ENCODE measurements at regions not wholly inside any gene's neighbourhood (a gene's known extent, or its start where the extent isn't known, plus 50 kb on each side); places are given as distances from the start of the nearest gene placed in this dataset.
"Not testable (repeated sequence)": the region's sequence is repeated elsewhere in the genome, so short reads cannot be mapped to it uniquely, and the experiment has no call there.

DNA sequence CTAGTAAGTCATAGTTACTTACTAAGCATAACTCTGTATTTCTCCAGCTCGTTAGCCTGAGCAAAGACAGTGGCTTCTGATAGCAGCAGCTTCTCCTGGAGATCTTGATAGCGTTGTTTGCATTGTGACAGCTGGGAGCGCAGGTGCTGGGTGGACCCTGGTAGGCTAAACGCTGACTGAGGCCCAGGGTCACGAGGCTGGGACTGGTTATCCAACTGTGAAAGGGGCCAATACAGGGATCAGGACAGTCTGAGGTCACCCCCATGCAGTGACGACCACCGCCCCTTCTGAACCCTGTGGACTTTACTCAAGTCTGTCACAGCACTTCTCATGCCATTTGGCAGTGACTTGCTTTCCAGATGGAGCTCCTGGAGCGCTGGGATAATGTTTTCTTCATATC, 104.4 kb downstream of the NBPF8 start:
- WGBS (ENCODE audit: insufficient coverage, low coverage, missing lambda C conversion rate), result no CpG with 5 or more reads among the region's 8 CpGs
- CTCF ChIA-PET (ENCODE audit: low intra/inter-chr PET ratio); H3K27me3 ChIP-seq (ENCODE audit: control insufficient read depth in 2 of 2, insufficient read depth in 2 of 2, low read length in 2 of 2); FAIRE-seq; H3K36me3 ChIP-seq (ENCODE audit: control insufficient read depth, insufficient read depth, low read length); in situ Hi-C loops (cut with MboI); H4K20me1 ChIP-seq (replicated peaks; ENCODE audit: control insufficient read depth, insufficient read depth, low read length); H3K4me1 ChIP-seq (replicated peaks in 1 of 2; ENCODE audit: control insufficient read depth in 2 of 2, insufficient read depth in 2 of 2, low read length in 2 of 2); POLR2A ChIA-PET; H3K9me1 ChIP-seq (ENCODE audit: control insufficient read depth, insufficient read depth, low read length); H3K9ac ChIP-seq (ENCODE audit: insufficient read depth in 1 of 2, low read depth in 2 of 2, low read length in 2 of 2); DNase-seq (ENCODE audit: extremely low read depth in 1 of 4, low spot score in 3 of 4); H3K27ac ChIP-seq (ENCODE audit: extremely low read depth, low read depth, low read length); H3K4me3 ChIP-seq; BruUV-seq (replicated peaks); H3K9me3 ChIP-seq (replicated peaks; ENCODE audit: control insufficient read depth, insufficient read depth, low read depth, low read length); H2AFZ ChIP-seq (ENCODE audit: low read depth, low read length); intact Hi-C loops (cut with micrococcal nuclease); H3K79me2 ChIP-seq (ENCODE audit: control insufficient read depth, insufficient read depth, low read length); H3K4me2 ChIP-seq (ENCODE audit: insufficient read depth, low read length): not testable (repeated sequence)
- peak; percentile 72 for ATAC-seq
- TF ChIP-seq, protein P1, sequence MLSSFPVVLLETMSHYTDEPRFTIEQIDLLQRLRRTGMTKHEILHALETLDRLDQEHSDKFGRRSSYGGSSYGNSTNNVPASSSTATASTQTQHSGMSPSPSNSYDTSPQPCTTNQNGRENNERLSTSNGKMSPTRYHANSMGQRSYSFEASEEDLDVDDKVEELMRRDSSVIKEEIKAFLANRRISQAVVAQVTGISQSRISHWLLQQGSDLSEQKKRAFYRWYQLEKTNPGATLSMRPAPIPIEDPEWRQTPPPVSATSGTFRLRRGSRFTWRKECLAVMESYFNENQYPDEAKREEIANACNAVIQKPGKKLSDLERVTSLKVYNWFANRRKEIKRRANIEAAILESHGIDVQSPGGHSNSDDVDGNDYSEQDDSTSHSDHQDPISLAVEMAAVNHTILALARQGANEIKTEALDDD (IDR thresholded peaks at IDR 0.05), result 0 out of 2 replicates have a peak, but pooled peaks have one; percentile 21

GRCh38 chr1:120524416-120524815, 109.6 kb downstream of the NBPF8 start:
- POLR2A ChIA-PET; in situ Hi-C loops (cut with MboI); intact Hi-C loops (cut with micrococcal nuclease); H3K9me3 ChIP-seq (replicated peaks; ENCODE audit: control insufficient read depth, insufficient read depth, low read depth, low read length); H3K4me2 ChIP-seq (ENCODE audit: insufficient read depth, low read length); H3K4me1 ChIP-seq (replicated peaks in 1 of 2; ENCODE audit: control insufficient read depth in 2 of 2, insufficient read depth in 2 of 2, low read length in 2 of 2); H3K27ac ChIP-seq (ENCODE audit: extremely low read depth, low read depth, low read length); H3K9ac ChIP-seq (ENCODE audit: insufficient read depth in 1 of 2, low read depth in 2 of 2, low read length in 2 of 2); CTCF ChIA-PET (ENCODE audit: low intra/inter-chr PET ratio); H3K4me3 ChIP-seq; DNase-seq (ENCODE audit: extremely low read depth in 1 of 4, low spot score in 3 of 4); H3K79me2 ChIP-seq (ENCODE audit: control insufficient read depth, insufficient read depth, low read length); BruUV-seq (replicated peaks); H3K36me3 ChIP-seq (ENCODE audit: control insufficient read depth, insufficient read depth, low read length); H3K27me3 ChIP-seq (ENCODE audit: control insufficient read depth in 2 of 2, insufficient read depth in 2 of 2, low read length in 2 of 2); H3K9me1 ChIP-seq (ENCODE audit: control insufficient read depth, insufficient read depth, low read length); H4K20me1 ChIP-seq (replicated peaks; ENCODE audit: control insufficient read depth, insufficient read depth, low read length); H2AFZ ChIP-seq (ENCODE audit: low read depth, low read length); FAIRE-seq: not testable (repeated sequence)
- WGBS (ENCODE audit: insufficient coverage, low coverage, missing lambda C conversion rate), result 78% methylated on average over 1 of the region's 7 CpGs
- peak; percentile 83 for ATAC-seq

- 53% methylated on average over 2 of the region's 3 CpGs for WGBS (ENCODE audit: insufficient coverage, low coverage, missing lambda C conversion rate)
- H3K79me2 ChIP-seq (ENCODE audit: control insufficient read depth, insufficient read depth, low read length); H3K9me1 ChIP-seq (ENCODE audit: control insufficient read depth, insufficient read depth, low read length); H3K4me1 ChIP-seq (replicated peaks in 1 of 2; ENCODE audit: control insufficient read depth in 2 of 2, insufficient read depth in 2 of 2, low read length in 2 of 2); FAIRE-seq; H3K27me3 ChIP-seq (ENCODE audit: control insufficient read depth in 2 of 2, insufficient read depth in 2 of 2, low read length in 2 of 2); in situ Hi-C loops (cut with MboI); H3K4me2 ChIP-seq (ENCODE audit: insufficient read depth, low read length); H3K36me3 ChIP-seq (ENCODE audit: control insufficient read depth, insufficient read depth, low read length); H3K27ac ChIP-seq (ENCODE audit: extremely low read depth, low read depth, low read length); POLR2A ChIA-PET; H3K9ac ChIP-seq (ENCODE audit: insufficient read depth in 1 of 2, low read depth in 2 of 2, low read length in 2 of 2); DNase-seq (ENCODE audit: extremely low read depth in 1 of 4, low spot score in 3 of 4); CTCF ChIA-PET (ENCODE audit: low intra/inter-chr PET ratio); intact Hi-C loops (cut with micrococcal nuclease); H4K20me1 ChIP-seq (replicated peaks; ENCODE audit: control insufficient read depth, insufficient read depth, low read length); H2AFZ ChIP-seq (ENCODE audit: low read depth, low read length); BruUV-seq (replicated peaks); H3K4me3 ChIP-seq; H3K9me3 ChIP-seq (replicated peaks; ENCODE audit: control insufficient read depth, insufficient read depth, low read depth, low read length): not testable (repeated sequence)
- ATAC-seq, result peak; percentile 6; the same call in 2 of the 3 replicates
Measured at GRCh38 chr1:120525386-120525785, 110.6 kb downstream of the NBPF8 start.

DNA sequence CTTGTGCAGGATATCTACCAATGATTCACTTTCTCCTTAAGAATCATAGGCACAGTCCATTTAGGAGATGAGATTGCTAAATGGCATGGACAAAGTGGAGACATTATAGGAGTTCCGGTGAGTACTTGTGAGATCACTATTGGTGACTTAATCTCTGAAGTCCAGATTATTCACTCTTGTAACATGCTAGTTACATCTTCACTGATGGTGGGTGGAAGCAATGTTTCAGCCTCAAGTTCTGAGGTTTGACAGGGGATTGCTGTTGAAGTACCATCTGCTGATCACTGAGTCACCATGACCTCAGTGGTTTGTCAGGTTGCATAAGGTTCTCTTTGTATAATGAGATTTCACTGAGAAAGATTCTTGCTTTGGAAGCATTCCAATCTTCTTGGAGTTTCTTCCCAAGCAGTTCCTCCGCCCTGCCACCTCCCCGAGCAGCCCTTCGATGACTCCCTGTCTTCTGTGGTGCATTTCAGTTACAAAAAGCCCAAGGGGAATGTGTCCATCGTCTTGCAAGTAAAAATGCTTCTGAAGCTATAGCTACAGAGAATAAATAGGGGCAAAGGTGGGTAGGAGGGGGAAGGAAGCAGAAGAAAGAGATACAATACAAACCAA, 114.7 kb downstream of the NBPF8 start:
- H3K9ac ChIP-seq (ENCODE audit: insufficient read depth in 1 of 2, low read depth in 2 of 2, low read length in 2 of 2); H3K4me3 ChIP-seq; H3K79me2 ChIP-seq (ENCODE audit: control insufficient read depth, insufficient read depth, low read length); intact Hi-C loops (cut with micrococcal nuclease); H3K4me2 ChIP-seq (ENCODE audit: insufficient read depth, low read length); H4K20me1 ChIP-seq (replicated peaks; ENCODE audit: control insufficient read depth, insufficient read depth, low read length); H3K36me3 ChIP-seq (ENCODE audit: control insufficient read depth, insufficient read depth, low read length); BruUV-seq (replicated peaks); H3K27me3 ChIP-seq (ENCODE audit: control insufficient read depth in 2 of 2, insufficient read depth in 2 of 2, low read length in 2 of 2); ATAC-seq; H3K9me1 ChIP-seq (ENCODE audit: control insufficient read depth, insufficient read depth, low read length); H2AFZ ChIP-seq (ENCODE audit: low read depth, low read length); H3K4me1 ChIP-seq (replicated peaks in 1 of 2; ENCODE audit: control insufficient read depth in 2 of 2, insufficient read depth in 2 of 2, low read length in 2 of 2); FAIRE-seq; H3K9me3 ChIP-seq (replicated peaks; ENCODE audit: control insufficient read depth, insufficient read depth, low read depth, low read length); H3K27ac ChIP-seq (ENCODE audit: extremely low read depth, low read depth, low read length); in situ Hi-C loops (cut with MboI); CTCF ChIA-PET (ENCODE audit: low intra/inter-chr PET ratio); POLR2A ChIA-PET; DNase-seq (ENCODE audit: extremely low read depth in 1 of 4, low spot score in 3 of 4): not testable (repeated sequence)
- 87% methylated on average over 5 of the region's 5 CpGs for WGBS (ENCODE audit: insufficient coverage, low coverage, missing lambda C conversion rate)

Measured in K562 (cell line).